Prostate gland (tissue), 2 donors: ENCODE measurements at regions not wholly inside any gene's neighbourhood (a gene's known extent, or its start where the extent isn't known, plus 50 kb on each side); places are given as distances from the start of the nearest gene placed in this dataset.

Experiments used
- CTCF ChIP-seq, 4 experiments: fragments of 200-600 bp in 2 of 4; fragments of 450-650 bp in 2 of 4; sonication (generic) in 2 of 4; IDR thresholded peaks; 1 replicate in 3 of 4; 2 replicates in 1 of 4; pipeline ENCODE4 v1.5.1; 2016 to 2019; ENCODE audit warnings: antibody characterized with exemption in 4 of 4, mild to moderate bottlenecking in 2 of 4, moderate library complexity in 2 of 4
- POLR2AphosphoS5 ChIP-seq: sonication (generic); formaldehyde crosslinking; IDR thresholded peaks from one replicate; pipeline ENCODE4 v1.6.1; 2017; ENCODE audit warnings: antibody characterized with exemption

- TF ChIP-seq CTCF (IDR thresholded peaks at IDR 0.05) (no peak), POLR2AphosphoS5 (no peak)
These were observed 96.7 kb upstream of the NKX1-1 start for GRCh38 chr4:1502976-1503375.
